HL-60 (cell line): ENCODE measurements at regions not wholly inside any gene's neighbourhood (a gene's known extent, or its start where the extent isn't known, plus 50 kb on each side); places are given as distances from the start of the nearest gene placed in this dataset.

Experiments used
- GABPA ChIP-seq: IDR thresholded peaks from 2 replicates; pipeline ENCODE4 v1.6.1; 2012; ENCODE audit warnings: low read depth
- POLR2AphosphoS5 ChIP-seq: IDR thresholded peaks from 2 replicates; pipeline ENCODE4 v1.6.1; 2012; ENCODE audit warnings: low read depth
- REST ChIP-seq: IDR thresholded peaks from 2 replicates; pipeline ENCODE4 v1.6.1; 2012; ENCODE audit warnings: low read depth; ENCODE audit not compliant: insufficient replicate concordance
- SPI1 ChIP-seq: IDR thresholded peaks from 2 replicates; pipeline ENCODE4 v1.6.1; 2012; ENCODE audit warnings: low read depth, mild to moderate bottlenecking, borderline replicate concordance
- TF ChIP-seq, protein P1 (sequence below): IDR thresholded peaks from one replicate; pipeline ENCODE4 v1.5.1; 2011; ENCODE audit warnings: low read length, control low read depth, inconsistent platforms; ENCODE audit not compliant: insufficient read depth

DNA sequence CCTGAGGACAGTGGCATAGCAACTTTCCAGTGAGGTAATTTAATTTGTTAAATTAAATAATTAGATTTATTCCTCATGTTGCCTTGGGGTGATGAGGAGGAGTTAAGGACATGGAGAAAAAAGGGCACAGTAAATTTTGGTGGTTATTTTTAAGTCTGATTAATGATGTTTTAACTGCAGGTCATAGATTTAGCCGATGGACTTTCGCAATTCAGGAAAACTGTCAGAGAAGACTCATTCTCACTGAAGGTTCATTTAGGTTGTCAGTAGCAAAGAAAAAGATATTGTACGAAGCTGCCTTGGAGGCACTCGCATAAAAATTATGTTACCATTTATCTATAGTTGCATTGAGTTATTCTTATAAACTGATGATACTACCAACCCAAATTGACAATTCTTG, 164.2 kb upstream of the PITX2 start:
- TF ChIP-seq, protein P1, sequence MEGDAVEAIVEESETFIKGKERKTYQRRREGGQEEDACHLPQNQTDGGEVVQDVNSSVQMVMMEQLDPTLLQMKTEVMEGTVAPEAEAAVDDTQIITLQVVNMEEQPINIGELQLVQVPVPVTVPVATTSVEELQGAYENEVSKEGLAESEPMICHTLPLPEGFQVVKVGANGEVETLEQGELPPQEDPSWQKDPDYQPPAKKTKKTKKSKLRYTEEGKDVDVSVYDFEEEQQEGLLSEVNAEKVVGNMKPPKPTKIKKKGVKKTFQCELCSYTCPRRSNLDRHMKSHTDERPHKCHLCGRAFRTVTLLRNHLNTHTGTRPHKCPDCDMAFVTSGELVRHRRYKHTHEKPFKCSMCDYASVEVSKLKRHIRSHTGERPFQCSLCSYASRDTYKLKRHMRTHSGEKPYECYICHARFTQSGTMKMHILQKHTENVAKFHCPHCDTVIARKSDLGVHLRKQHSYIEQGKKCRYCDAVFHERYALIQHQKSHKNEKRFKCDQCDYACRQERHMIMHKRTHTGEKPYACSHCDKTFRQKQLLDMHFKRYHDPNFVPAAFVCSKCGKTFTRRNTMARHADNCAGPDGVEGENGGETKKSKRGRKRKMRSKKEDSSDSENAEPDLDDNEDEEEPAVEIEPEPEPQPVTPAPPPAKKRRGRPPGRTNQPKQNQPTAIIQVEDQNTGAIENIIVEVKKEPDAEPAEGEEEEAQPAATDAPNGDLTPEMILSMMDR = no peak
- TF ChIP-seq POLR2AphosphoS5 (no peak), REST (no peak), GABPA (no peak), SPI1 (no peak)
